ENCODE measurements at regions not wholly inside any gene's neighbourhood (a gene's known extent, or its start where the extent isn't known, plus 50 kb on each side); places are given as distances from the start of the nearest gene placed in this dataset.

GRCh38 chr9:117555964-117556629 is 141.2 kb upstream of the ASTN2 start:
- POLR2A ChIA-PET = no interaction called here
- 22% methylated on average over 5 of the region's 5 CpGs for WGBS (ENCODE audit: low lambda C conversion rate)

More at GRCh38 chr9:117555964-117556629, 141.2 kb upstream of the ASTN2 start:
- no peaks in the 10 kb centered on the region for H3K9me3 ChIP-seq
- no peaks in the 10 kb centered on the region for H3K27me3 ChIP-seq (ENCODE audit: insufficient read depth)
- no peak overlapping the region for H3K27ac ChIP-seq (ENCODE audit: low read depth in 2 of 2, low read length in 1 of 2)
- no peaks in the 10 kb centered on the region for H3F3A ChIP-seq (replicated peaks; ENCODE audit: insufficient read depth)
- no peak overlapping the region for H2AFZ ChIP-seq (ENCODE audit: low read depth)
- no peaks in the 10 kb centered on the region for H4K20me1 ChIP-seq (ENCODE audit: insufficient read depth)
- no peak overlapping the region for H3K4me3 ChIP-seq (ENCODE audit: low read depth in 2 of 2, low read length in 1 of 2)
- H3K9ac ChIP-seq = no peak overlapping the region
- peak; percentile 44 for DNase-seq
- no peaks in the 10 kb centered on the region for H3K79me2 ChIP-seq (ENCODE audit: insufficient read depth)
- no peaks in the 10 kb centered on the region; a peak in 1 of 4 replicates for H3K4me1 ChIP-seq (ENCODE audit: control insufficient read depth in 1 of 2, insufficient read depth in 2 of 2, low read depth in 1 of 2, low read length in 1 of 2)
- no peak overlapping the region for H3K4me2 ChIP-seq
- H3K36me3 ChIP-seq (replicated peaks in 1 of 2; ENCODE audit: control insufficient read depth in 1 of 2, insufficient read depth in 2 of 2, low read length in 1 of 2) = no peaks in the 10 kb centered on the region
- no peaks in the 10 kb centered on the region for H3K9me2 ChIP-seq
- TF ChIP-seq PBX3 (IDR thresholded peaks at IDR 0.05) (no peak), POLR2AphosphoS5 (IDR thresholded peaks at IDR 0.05; ENCODE audit: low read depth, low read length) (no peak), RXRA (IDR thresholded peaks at IDR 0.05; ENCODE audit: borderline replicate concordance, low read depth) (no peak), CTCF (IDR thresholded peaks at IDR 0.05) (peak; percentile 64), IRF3 (IDR thresholded peaks at IDR 0.05; ENCODE audit: low read depth, low read length) (no peak), GABPA (IDR thresholded peaks at IDR 0.05; ENCODE audit: low read depth) (no peak), EP300 (IDR thresholded peaks at IDR 0.05; ENCODE audit: borderline replicate concordance in 1 of 2, low read depth in 1 of 2, low read length in 1 of 2) (no peak), TEAD4 (IDR thresholded peaks at IDR 0.05; ENCODE audit: borderline replicate concordance, insufficient read depth) (no peak), RCOR1 (IDR thresholded peaks at IDR 0.05; ENCODE audit: low read length) (no peak), TCF12 (IDR thresholded peaks at IDR 0.05) (no peak), RAD21 (IDR thresholded peaks at IDR 0.05; ENCODE audit: low read length) (peak; percentile 18; the same call in 1 of the 2 replicates), TAF1 (IDR thresholded peaks at IDR 0.05; ENCODE audit: borderline replicate concordance, low read depth, low read length) (no peak), NFIC (IDR thresholded peaks at IDR 0.05; ENCODE audit: borderline replicate concordance) (no peak), MAX (IDR thresholded peaks at IDR 0.05; ENCODE audit: low read depth) (no peak), YY1 (IDR thresholded peaks at IDR 0.05; ENCODE audit: low read depth) (no peak), RFX5 (IDR thresholded peaks at IDR 0.05; ENCODE audit: low read length) (no peak), ZBTB33 (IDR thresholded peaks at IDR 0.05; ENCODE audit: borderline replicate concordance, low read depth) (no peak)
- CTCF ChIA-PET = interaction anchor here (0.7 to 1.5 kb wide), 4 partner anchors 12 to 69 kb away, joined by 3 to 6 read pairs (median 4); no protein-coding TSS in a partner anchor
